H9 (cell line): ENCODE measurements at regions not wholly inside any gene's neighbourhood (a gene's known extent, or its start where the extent isn't known, plus 50 kb on each side); places are given as distances from the start of the nearest gene placed in this dataset.

Source experiments
- DNase-seq: peaks from one replicate; pipeline ENCODE4 v3.0.0-alpha.2; 2017
- H2AFZ ChIP-seq: one replicate; pipeline ENCODE4 v1.6.1; 2013; ENCODE audit warnings: mild to moderate bottlenecking, low read length, control low read depth, moderate library complexity
- H2AK5ac ChIP-seq: 2 replicates; pipeline ENCODE4 v1.6.1; 2013; ENCODE audit warnings: low read length, control low read depth, mixed read lengths; ENCODE audit not compliant: insufficient read length
- H2BK120ac ChIP-seq: one replicate; pipeline ENCODE4 v1.6.1; 2013; ENCODE audit warnings: low read depth, mild to moderate bottlenecking, low read length, control low read depth, inconsistent platforms; ENCODE audit not compliant: poor library complexity, severe bottlenecking
- H2BK12ac ChIP-seq: 2 replicates; pipeline ENCODE4 v1.6.1; 2013; ENCODE audit warnings: low read length, control low read depth, mixed read lengths, low read depth; ENCODE audit not compliant: insufficient read length
- H2BK15ac ChIP-seq: 2 replicates; pipeline ENCODE4 v1.6.1; 2013; ENCODE audit warnings: low read depth, low read length, control low read depth
- H2BK20ac ChIP-seq: one replicate; pipeline ENCODE4 v1.6.1; 2013; ENCODE audit warnings: low read depth, mild to moderate bottlenecking, low read length, control low read depth, inconsistent platforms; ENCODE audit not compliant: poor library complexity, severe bottlenecking
- H2BK5ac ChIP-seq: 2 replicates; pipeline ENCODE4 v1.6.1; 2013; ENCODE audit warnings: low read length, control low read depth, mixed read lengths; ENCODE audit not compliant: insufficient read length
- H3K14ac ChIP-seq: 2 replicates; pipeline ENCODE4 v1.6.1; 2013; ENCODE audit warnings: low read length, control low read depth; ENCODE audit not compliant: insufficient read depth
- H3K18ac ChIP-seq: 2 replicates; pipeline ENCODE4 v1.6.1; 2013; ENCODE audit warnings: low read depth, mild to moderate bottlenecking, mixed read lengths, low read length, control low read depth; ENCODE audit not compliant: insufficient read length
- H3K23ac ChIP-seq: 2 replicates; pipeline ENCODE4 v1.6.1; 2013; ENCODE audit warnings: low read length, control low read depth, mixed read lengths, low read depth; ENCODE audit not compliant: insufficient read length
- H3K23me2 ChIP-seq: 2 replicates; pipeline ENCODE4 v1.6.1; 2013; ENCODE audit warnings: low read depth, mild to moderate bottlenecking, mixed read lengths, low read length, control low read depth; ENCODE audit not compliant: insufficient read length, poor library complexity, severe bottlenecking
- H3K27ac ChIP-seq: 2 replicates; pipeline ENCODE4 v1.5.1; 2013; ENCODE audit warnings: low read length, control low read depth, mixed read lengths, low read depth; ENCODE audit not compliant: insufficient read length
- H3K27me3 ChIP-seq: 2 replicates; pipeline ENCODE4 v1.6.1; 2013; ENCODE audit warnings: low read length, control low read depth, inconsistent platforms; ENCODE audit not compliant: insufficient read depth
- H3K4ac ChIP-seq: 2 replicates; pipeline ENCODE4 v1.6.1; 2013; ENCODE audit warnings: low read depth, mild to moderate bottlenecking, control low read depth, inconsistent platforms, low read length, moderate library complexity
- H3K4me1 ChIP-seq: 2 replicates; pipeline ENCODE4 v1.6.1; 2013; ENCODE audit warnings: low read length, control low read depth, inconsistent platforms; ENCODE audit not compliant: insufficient read depth
- H3K4me2 ChIP-seq: 2 replicates; pipeline ENCODE4 v1.6.1; 2013; ENCODE audit warnings: low read length, control low read depth, mixed read lengths; ENCODE audit not compliant: insufficient read length, insufficient read depth
- H3K56ac ChIP-seq: 2 replicates; pipeline ENCODE4 v1.6.1; 2013; ENCODE audit warnings: low read depth, mild to moderate bottlenecking, mixed read lengths, low read length, control low read depth; ENCODE audit not compliant: insufficient read length
- H3K79me1 ChIP-seq: 2 replicates; pipeline ENCODE4 v1.6.1; 2013; ENCODE audit warnings: low read depth, mild to moderate bottlenecking, moderate library complexity, low read length, control low read depth, inconsistent platforms; ENCODE audit not compliant: insufficient read depth, poor library complexity, severe bottlenecking
- H3K79me2 ChIP-seq: 2 replicates; pipeline ENCODE4 v1.6.1; 2013; ENCODE audit warnings: low read length, control low read depth, inconsistent platforms; ENCODE audit not compliant: insufficient read depth
- H3K9ac ChIP-seq: 2 replicates; pipeline ENCODE4 v1.6.1; 2013; ENCODE audit warnings: low read length, control low read depth, mixed read lengths; ENCODE audit not compliant: insufficient read length; ENCODE audit errors: extremely low read depth
- H3K9me3 ChIP-seq: one replicate; pipeline ENCODE4 v1.6.1; 2013; ENCODE audit warnings: low read depth, low read length, inconsistent platforms; ENCODE audit not compliant: control insufficient read depth
- H3T11ph ChIP-seq: one replicate; pipeline ENCODE4 v1.6.1; 2013; ENCODE audit warnings: mild to moderate bottlenecking, low read length, control low read depth, inconsistent platforms
- H4K20me1 ChIP-seq: one replicate; pipeline ENCODE4 v1.6.1; 2013; ENCODE audit not compliant: control insufficient read depth, insufficient read length, insufficient read depth
- H4K5ac ChIP-seq: 2 replicates; pipeline ENCODE4 v1.6.1; 2013; ENCODE audit warnings: low read depth, mild to moderate bottlenecking, mixed read lengths, low read length, control low read depth; ENCODE audit not compliant: insufficient read length
- H4K8ac ChIP-seq: replicated peaks from 2 replicates; pipeline ENCODE4 v1.6.1; 2013; ENCODE audit warnings: low read length, control low read depth, mixed read lengths, low read depth; ENCODE audit not compliant: insufficient read length
- H4K91ac ChIP-seq: 2 replicates; pipeline ENCODE4 v1.6.1; 2013; ENCODE audit warnings: low read depth, mild to moderate bottlenecking, moderate library complexity, mixed read lengths, low read length, control low read depth; ENCODE audit not compliant: insufficient read length
- H3K27ac Mint-ChIP-seq, 3 experiments: 2 replicates in 2 of 3; 3 replicates in 1 of 3; pipeline ENCODE4 v1.8.0; 2020 to 2021; ENCODE audit warnings: mixed read lengths in 3 of 3, mild to moderate bottlenecking in 1 of 3, moderate library complexity in 1 of 3
- H3K27me3 Mint-ChIP-seq: 2 replicates; pipeline ENCODE4 v1.8.0; 2021; ENCODE audit warnings: low read depth, mild to moderate bottlenecking, moderate library complexity, mixed read lengths
- H3K36me3 Mint-ChIP-seq, 3 experiments: 2 replicates in 2 of 3; 3 replicates in 1 of 3; pipeline ENCODE4 v1.8.0; 2020 to 2021; ENCODE audit warnings: low read depth in 3 of 3, mixed read lengths in 3 of 3; ENCODE audit not compliant: insufficient read depth in 1 of 3
- H3K4me1 Mint-ChIP-seq, 2 experiments: 2 replicates each; pipeline ENCODE4 v1.8.0; 2020; ENCODE audit warnings: mixed read lengths in 2 of 2
- H3K4me3 Mint-ChIP-seq, 2 experiments: 2 replicates in 1 of 2; 3 replicates in 1 of 2; pipeline ENCODE4 v1.8.0; 2020 to 2021; ENCODE audit warnings: mild to moderate bottlenecking in 2 of 2, mixed read lengths in 2 of 2, moderate library complexity in 1 of 2
- H3K9me3 Mint-ChIP-seq, 2 experiments: 2 replicates in 1 of 2; 3 replicates in 1 of 2; pipeline ENCODE4 v1.8.0; 2020; ENCODE audit warnings: mild to moderate bottlenecking in 2 of 2, mixed read lengths in 2 of 2, moderate library complexity in 1 of 2
- CTCF ChIP-seq: fragments of 200-600 bp; sonication (generic); conservative IDR thresholded peaks from 3 replicates; pipeline ENCODE4 v1.8.0; 2021; ENCODE audit warnings: antibody characterized with exemption, mild to moderate bottlenecking
- WGBS: extraction: QIAGEN DNeasy Blood & Tissue Kit; methylation state at CpG from one replicate; pipeline ENCODE4 v1.1.7; 2013; ENCODE audit warnings: missing lambda C conversion rate, low lambda C conversion rate, mixed read lengths; ENCODE audit not compliant: insufficient read length; ENCODE audit errors: extremely low coverage; 5-methylcytosine and 5-hydroxymethylcytosine counted together

GRCh38 chr4:188892837-188893236 is 753.6 kb downstream of the TRIML1 start:
- Mint-ChIP-seq H3K4me1 (no peaks in the 10 kb centered on the region), H3K9me3 (peaks cover 2 to 9% of the 10 kb centered on the region in 2 experiments), H3K36me3 (peaks cover 0 to 13% (median 0%) of the 10 kb centered on the region in 3 experiments; a peak in 2 of 7 replicates), H3K4me3 (no peak overlapping the region), H3K27ac (no peak overlapping the region), H3K27me3 (no peaks in the 10 kb centered on the region)
- no peaks in the 10 kb centered on the region for H3K4me1 ChIP-seq
- H3K56ac ChIP-seq, result no peak overlapping the region
- no peak overlapping the region for H2AK5ac ChIP-seq
- H3K9ac ChIP-seq, result no peak overlapping the region
- no peak overlapping the region for H4K8ac ChIP-seq
- H3K18ac ChIP-seq, result no peak overlapping the region
- no peak overlapping the region for H2BK12ac ChIP-seq
- TF ChIP-seq CTCF, result no peak
- H3K27me3 ChIP-seq, result no peaks in the 10 kb centered on the region
- H2BK15ac ChIP-seq, result no peak overlapping the region
- H3T11ph ChIP-seq, result no peak overlapping the region
- no CpG with 5 or more reads among the region's 2 CpGs for WGBS
- no peak overlapping the region for H2BK120ac ChIP-seq
- H4K91ac ChIP-seq, result no peak overlapping the region
- H3K4ac ChIP-seq, result no peak overlapping the region
- no peaks in the 10 kb centered on the region for H4K20me1 ChIP-seq
- H2BK5ac ChIP-seq, result no peak overlapping the region
- no peak overlapping the region for H3K27ac ChIP-seq
- no peak for DNase-seq
- no peak overlapping the region for H3K23ac ChIP-seq
- no peaks in the 10 kb centered on the region for H3K23me2 ChIP-seq
- H3K79me2 ChIP-seq, result no peaks in the 10 kb centered on the region
- H2AFZ ChIP-seq, result no peak overlapping the region
- H3K4me2 ChIP-seq, result no peak overlapping the region
- no peak overlapping the region for H3K14ac ChIP-seq
- no peak overlapping the region for H4K5ac ChIP-seq
- no peak overlapping the region for H2BK20ac ChIP-seq
- no peaks in the 10 kb centered on the region for H3K9me3 ChIP-seq
- no peaks in the 10 kb centered on the region for H3K79me1 ChIP-seq
